ENCODE measurements at regions not wholly inside any gene's neighbourhood (a gene's known extent, or its start where the extent isn't known, plus 50 kb on each side); places are given as distances from the start of the nearest gene placed in this dataset.

- FAIRE-seq, result no peak
- no peaks in the 10 kb centered on the region for H4K20me1 ChIP-seq (replicated peaks in 1 of 2; ENCODE audit: control insufficient read depth in 1 of 2, insufficient read depth in 2 of 2, low read length in 2 of 2)
- TF ChIP-seq YY1 (IDR thresholded peaks at IDR 0.05; ENCODE audit: low read depth, low read length) (no peak), JUN (IDR thresholded peaks at IDR 0.05; ENCODE audit: low read depth, low read length) (no peak), CHD1 (IDR thresholded peaks at IDR 0.05; ENCODE audit: low read depth, low read length) (no peak), SIN3A (conservative IDR thresholded peaks at IDR 0.05 in 1 of 2, IDR thresholded peaks at IDR 0.05 in 1 of 2; ENCODE audit: low read depth in 1 of 2, low read length in 2 of 2) (no peak), CBX5 (IDR thresholded peaks at IDR 0.05; ENCODE audit: low read depth, low read length) (no peak), CTCF (IDR thresholded peaks at IDR 0.05; ENCODE audit: control extremely low read depth in 1 of 3, insufficient read depth in 1 of 3, low read depth in 1 of 3, low read length in 3 of 3) (no peak), EP300 (IDR thresholded peaks at IDR 0.05; ENCODE audit: borderline replicate concordance in 1 of 2, low read depth in 2 of 2, low read length in 2 of 2) (no peak), GABPA (IDR thresholded peaks at IDR 0.05; ENCODE audit: borderline replicate concordance, insufficient read depth, low read length) (no peak), SUZ12 (IDR thresholded peaks at IDR 0.05; ENCODE audit: low read length) (no peak), ZNF274 (IDR thresholded peaks at IDR 0.05; ENCODE audit: borderline replicate concordance, extremely low read depth, low read length) (no peak), RAD21 (IDR thresholded peaks at IDR 0.05 in 1 of 2, conservative IDR thresholded peaks at IDR 0.05 in 1 of 2; ENCODE audit: low read depth in 2 of 2, low read length in 2 of 2) (no peak)
Measured at GRCh38 chr3:26087751-26088150, 297.9 kb downstream of the OXSM start.

More at GRCh38 chr3:26087751-26088150, 297.9 kb downstream of the OXSM start:
- no peak overlapping the region for H4K8ac ChIP-seq (ENCODE audit: extremely low read depth, insufficient read depth, low read length)
- H2BK5ac ChIP-seq (ENCODE audit: low read depth, low read length), result no peak overlapping the region
- WGBS, 2 experiments (ENCODE audit: extremely low coverage in 1 of 2, insufficient coverage in 1 of 2, insufficient read length in 1 of 2, insufficient replicate concordance in 2 of 2, low coverage in 1 of 2, low lambda C conversion rate in 2 of 2, missing lambda C conversion rate in 1 of 2), result 78% methylated on average over 3 of the region's 3 CpGs; no CpG with 5 or more reads in 1 of the 2 experiments
- no peak overlapping the region for H3K18ac ChIP-seq (ENCODE audit: extremely low read depth, low read length)
- no peak overlapping the region for H3K4me2 ChIP-seq (ENCODE audit: insufficient read depth in 1 of 2, low read depth in 2 of 2, low read length in 2 of 2)
- H3K27me3 ChIP-seq (replicated peaks in 1 of 4; ENCODE audit: control insufficient read depth in 3 of 4, extremely low read depth in 1 of 4, insufficient read depth in 3 of 4, low read length in 3 of 4), result no peaks in the 10 kb centered on the region
- no peak overlapping the region for H3K4me3 ChIP-seq (ENCODE audit: extremely low read depth in 1 of 4, insufficient read depth in 2 of 4, low read depth in 3 of 4, low read length in 4 of 4)
- no peak overlapping the region for H3K4ac ChIP-seq (replicated peaks; ENCODE audit: insufficient read length, low read depth, low read length)
- ChIA-PET POLR2A (ENCODE audit: partially characterized antibody) (no interaction called here), CTCF (ENCODE audit: partially characterized antibody) (no interaction called here)
- H3K79me1 ChIP-seq (ENCODE audit: low read depth, low read length), result no peaks in the 10 kb centered on the region
- H3K36me3 ChIP-seq (ENCODE audit: control insufficient read depth in 2 of 4, insufficient read depth in 4 of 4, low read length in 3 of 4), result no peaks in the 10 kb centered on the region; a peak in 1 of 8 replicates
- H3K23me2 ChIP-seq (ENCODE audit: low read depth, low read length), result no peaks in the 10 kb centered on the region
- H4K5ac ChIP-seq (ENCODE audit: insufficient read length, low read depth, low read length), result no peak overlapping the region
- H3K79me2 ChIP-seq (ENCODE audit: control insufficient read depth in 1 of 2, insufficient read depth in 2 of 2, low read length in 2 of 2), result no peaks in the 10 kb centered on the region
- H2AK5ac ChIP-seq (ENCODE audit: low read depth, low read length), result no peak overlapping the region
- no peak overlapping the region for H3K23ac ChIP-seq (ENCODE audit: insufficient read length)
- H3K4me1 ChIP-seq (replicated peaks in 1 of 4; ENCODE audit: control insufficient read depth in 3 of 4, insufficient read depth in 4 of 4, low read length in 3 of 4), result no peaks in the 10 kb centered on the region
- no peak overlapping the region for H2BK120ac ChIP-seq (replicated peaks; ENCODE audit: low read depth, low read length)
- H3K9ac ChIP-seq (replicated peaks in 1 of 4; ENCODE audit: extremely low read depth in 1 of 4, low read depth in 3 of 4, low read length in 3 of 4), result no peak overlapping the region
- no peak overlapping the region for H3K56ac ChIP-seq (replicated peaks; ENCODE audit: insufficient read length, low read depth, low read length)
- no peak overlapping the region for H2BK12ac ChIP-seq (ENCODE audit: low read depth, low read length)
- H2BK20ac ChIP-seq (ENCODE audit: low read length), result no peak overlapping the region
- H3K9me3 ChIP-seq (ENCODE audit: insufficient read depth in 2 of 2, low read depth in 1 of 2, low read length in 1 of 2), result peaks cover 14 to 18% of the 10 kb centered on the region in 2 experiments
- DNase-seq (ENCODE audit: low read depth in 1 of 2, low spot score in 2 of 2), result no peak
- H4K91ac ChIP-seq (replicated peaks; ENCODE audit: insufficient read length, low read length), result no peak overlapping the region
- H2AFZ ChIP-seq (ENCODE audit: low read length), result no peak overlapping the region
- no peak overlapping the region for H2BK15ac ChIP-seq (ENCODE audit: low read length)
- no peak overlapping the region for H3K27ac ChIP-seq (ENCODE audit: low read depth, low read length)
- H3K14ac ChIP-seq (ENCODE audit: insufficient read length), result no peak overlapping the region
